HG03175 (cell line): ENCODE measurements at regions not wholly inside any gene's neighbourhood (a gene's known extent, or its start where the extent isn't known, plus 50 kb on each side); places are given as distances from the start of the nearest gene placed in this dataset.

Experiments
- ATAC-seq: cut with Tn5 transposase; IDR thresholded peaks from one replicate; pipeline ENCODE4 v1.9.1; 2021; ENCODE audit warnings: mild to moderate bottlenecking, moderate library complexity; ENCODE audit not compliant: unreplicated experiment

DNA sequence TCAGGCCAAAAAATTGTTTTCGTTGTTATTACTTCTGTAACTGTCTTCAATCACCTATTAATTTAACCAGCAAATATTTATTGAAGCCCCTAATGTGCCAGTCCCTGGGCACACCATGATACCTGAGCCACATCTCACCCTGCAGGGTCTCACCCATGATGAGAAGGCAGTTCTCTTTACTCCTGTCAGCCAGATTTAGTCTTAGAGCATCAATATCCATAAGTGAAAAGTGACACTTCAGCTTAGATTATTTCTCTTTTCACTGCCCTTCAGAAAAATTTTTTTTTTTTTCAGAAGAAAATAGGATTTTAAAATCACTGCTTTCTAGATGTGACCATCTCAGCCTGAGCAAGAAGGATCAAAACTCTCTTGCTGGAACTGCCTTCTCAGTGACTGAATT is 258.6 kb upstream of the NFE2L3 start:
- ATAC-seq = no peak

DNA sequence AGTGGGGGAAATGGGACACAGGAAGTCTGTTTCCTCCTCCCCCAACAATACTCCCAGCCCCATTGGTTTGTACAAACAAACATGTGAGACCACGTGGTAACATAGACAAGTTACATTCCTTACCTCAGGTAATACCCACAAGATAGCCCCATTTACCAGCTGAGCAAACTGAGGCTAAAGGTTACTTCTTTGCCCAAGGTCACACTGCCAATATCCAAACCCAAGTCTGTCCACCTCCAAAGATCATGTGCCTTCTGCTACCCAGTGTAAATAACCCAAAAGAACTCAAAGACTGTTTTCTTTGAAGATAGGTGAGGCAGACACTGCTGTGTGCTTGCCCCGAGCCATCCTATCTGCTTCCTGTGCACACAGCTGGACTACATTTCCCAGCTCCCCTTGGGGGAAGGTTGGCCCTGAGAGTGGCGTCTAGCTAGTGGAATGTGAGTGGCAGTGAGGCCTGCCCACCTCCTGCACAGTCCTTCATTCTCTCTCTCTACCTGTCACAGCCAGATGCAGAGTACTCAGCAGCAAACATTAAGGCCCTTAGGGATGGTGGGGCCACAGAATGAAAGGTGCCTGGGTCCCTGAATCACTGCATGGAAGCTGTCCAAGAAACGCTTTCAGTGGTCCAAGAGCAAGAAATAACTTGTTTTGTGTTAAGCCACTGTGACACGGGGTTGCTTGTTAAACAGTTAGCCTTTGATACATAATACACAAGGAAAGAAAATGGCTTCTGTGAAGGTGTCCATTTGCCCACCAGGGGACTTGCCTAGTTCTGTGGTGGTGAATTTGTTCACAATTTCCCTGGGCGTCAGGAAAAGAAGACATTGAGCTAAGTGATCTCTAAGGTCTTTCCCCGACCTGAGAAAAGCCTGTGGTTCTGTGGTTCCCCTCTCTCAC is 257.7 kb upstream of the NFE2L3 start:
- ATAC-seq = peak; percentile 72

DNA sequence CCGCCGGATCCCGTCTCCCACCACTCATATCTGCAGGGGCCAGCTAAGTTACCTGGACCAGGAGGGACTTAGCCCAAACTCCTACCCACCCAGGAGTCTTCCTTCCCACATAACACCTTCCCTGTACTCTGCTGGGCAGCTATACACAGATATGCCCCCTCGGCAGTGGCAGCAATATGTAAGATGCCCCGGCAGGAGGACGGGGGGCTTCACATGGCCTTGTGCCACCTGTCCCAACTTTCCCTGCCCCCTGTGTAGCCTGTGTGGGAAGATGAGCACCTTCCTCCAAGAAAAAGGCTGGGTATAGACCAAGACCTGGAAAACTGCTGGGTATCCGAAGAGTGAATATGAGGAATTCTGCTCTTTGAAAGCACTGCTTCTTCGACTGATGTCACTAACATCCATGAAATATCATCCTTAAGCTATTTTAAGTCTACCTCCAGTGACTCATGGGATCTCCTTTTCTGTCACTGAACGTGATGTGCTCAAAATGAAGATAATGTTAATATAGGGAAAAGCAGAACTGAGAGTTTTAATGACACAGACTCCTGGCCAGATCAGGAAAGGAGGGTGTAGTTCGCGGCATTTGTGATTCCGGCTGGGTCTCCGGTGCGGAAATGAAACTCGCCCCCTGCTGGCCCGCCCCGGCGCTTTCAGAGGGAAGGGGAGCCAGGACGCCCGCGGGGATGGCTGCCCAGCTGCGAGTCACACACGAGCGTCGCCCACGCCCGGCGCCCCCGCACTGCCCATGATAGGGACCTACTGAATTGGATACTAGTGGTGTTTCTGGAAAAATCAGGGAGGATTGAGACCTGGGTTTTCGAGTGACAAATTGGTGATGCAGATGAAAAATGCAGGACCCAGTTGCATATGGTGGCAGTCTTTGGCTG is 256.9 kb upstream of the NFE2L3 start:
- ATAC-seq = peak; percentile 70

DNA sequence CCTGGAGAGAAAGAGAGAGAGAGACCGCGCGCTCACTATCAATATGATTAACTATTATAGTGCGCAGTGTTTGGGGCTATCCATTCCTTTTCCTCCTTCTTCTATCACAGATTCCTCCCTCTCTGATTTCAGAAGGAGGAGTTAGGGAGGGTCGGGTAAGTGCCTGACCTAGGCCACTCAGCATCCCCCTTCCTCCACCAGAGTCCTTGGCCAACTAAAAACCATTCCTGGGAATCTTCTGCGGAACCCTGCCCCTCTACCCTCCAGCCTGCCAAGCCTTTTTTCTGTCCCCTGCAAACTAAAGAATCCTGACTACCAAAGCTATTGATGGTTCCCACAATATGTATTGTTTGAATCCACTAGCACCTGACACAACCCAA is 256.2 kb upstream of the NFE2L3 start:
- ATAC-seq = peak; percentile 2

DNA sequence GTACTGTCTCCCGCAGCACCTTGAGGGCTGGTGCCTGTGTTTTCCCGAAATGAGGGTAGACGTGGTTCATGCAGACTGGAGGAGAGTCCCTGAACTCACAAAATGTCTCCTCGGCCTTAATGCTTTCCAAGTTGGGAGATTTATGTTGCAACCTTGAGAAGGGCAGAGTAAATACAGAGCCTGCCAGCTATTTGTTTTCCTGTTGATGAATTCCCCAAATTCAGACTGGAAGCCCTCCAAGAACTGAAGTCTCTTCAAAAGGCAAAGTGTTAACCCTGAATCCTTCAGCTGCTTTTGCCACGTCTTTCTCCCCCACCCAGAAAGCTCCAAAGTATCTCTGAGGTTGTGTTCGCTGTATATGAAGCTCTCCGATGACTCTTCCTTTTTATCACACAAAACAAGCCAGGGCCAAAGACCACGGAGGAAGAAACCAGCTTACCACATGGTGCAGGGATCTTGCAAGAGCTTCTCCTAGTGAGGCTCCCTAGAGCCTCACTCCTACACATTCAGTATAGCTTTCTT is 254.7 kb upstream of the NFE2L3 start:
- ATAC-seq = no peak

DNA sequence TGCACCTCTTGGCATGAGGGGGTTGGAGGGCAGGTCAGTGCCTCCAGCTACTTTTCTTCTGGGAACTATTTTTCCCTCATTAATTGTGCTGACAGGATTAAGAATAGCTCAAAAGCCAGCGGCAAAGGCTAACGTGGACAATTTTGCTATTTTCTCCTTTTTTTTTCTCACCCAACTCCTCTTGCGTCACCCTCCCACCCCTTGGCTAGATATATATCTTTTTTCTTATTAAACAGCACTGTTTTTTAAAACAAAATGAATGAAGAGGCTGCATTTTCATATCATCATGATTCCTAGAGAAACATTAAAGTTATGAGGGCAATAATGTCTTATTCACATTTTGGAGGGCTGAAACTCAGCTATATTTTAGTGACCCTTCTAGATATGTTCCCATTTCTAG is 251.8 kb upstream of the NFE2L3 start:
- ATAC-seq = no peak

DNA sequence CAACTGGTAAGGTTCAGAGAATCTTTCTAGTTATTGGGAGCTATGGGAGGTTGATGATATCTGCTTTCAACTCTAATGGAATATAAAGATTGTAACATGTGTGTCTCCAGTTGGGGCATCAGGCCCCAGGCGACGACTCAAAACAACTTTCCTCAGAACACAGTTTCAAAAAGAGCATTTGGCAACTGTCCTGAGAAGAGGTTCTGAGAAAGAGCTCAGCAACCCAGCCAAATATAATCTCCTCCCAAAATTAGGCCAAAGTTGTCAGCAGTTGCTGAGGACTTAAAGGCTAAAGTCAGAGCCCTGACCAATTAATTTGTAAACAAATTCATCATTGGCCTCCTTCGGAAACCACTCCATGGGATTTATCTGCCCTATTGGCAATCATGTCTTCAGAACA is 251.1 kb upstream of the NFE2L3 start:
- no peak for ATAC-seq

DNA sequence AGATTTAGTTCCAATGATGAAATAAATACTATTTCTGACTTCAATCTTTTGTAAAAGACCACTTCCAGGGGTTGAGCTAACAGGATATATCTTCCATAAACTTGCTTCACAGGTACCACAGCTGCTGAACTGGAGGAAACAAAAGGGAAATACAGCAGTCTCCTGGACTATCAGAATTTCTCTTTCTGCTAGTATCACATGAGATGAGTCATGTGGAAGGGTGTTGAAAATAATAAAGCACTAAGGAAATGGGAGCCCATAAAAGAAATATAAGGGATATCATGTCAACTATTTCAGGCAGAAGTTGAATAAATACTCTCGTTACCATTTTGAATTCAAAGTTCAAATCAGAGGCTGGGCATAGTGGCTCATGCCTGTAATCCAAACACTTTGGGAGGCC is 250.3 kb upstream of the NFE2L3 start:
- ATAC-seq = no peak

DNA sequence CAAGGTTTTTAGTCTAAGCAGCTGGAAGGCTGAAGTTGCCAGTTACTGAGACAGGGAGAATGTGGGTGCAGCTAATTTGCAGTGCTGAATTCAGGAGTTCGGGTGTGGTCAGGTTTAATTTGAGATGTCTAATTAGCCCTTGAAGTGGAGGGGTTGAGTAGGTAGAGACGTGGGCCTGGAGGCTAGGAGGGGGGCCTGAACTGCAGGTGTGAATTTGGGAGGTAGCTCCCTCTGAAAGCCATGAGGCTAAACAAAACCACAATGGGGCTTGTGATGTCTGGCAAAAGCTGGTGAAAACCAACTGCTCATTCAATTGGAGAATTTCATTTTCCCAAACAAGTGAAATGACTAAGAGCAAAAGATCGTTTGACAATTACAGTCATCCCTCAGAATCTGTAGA is 246.0 kb upstream of the NFE2L3 start:
- no peak for ATAC-seq

DNA sequence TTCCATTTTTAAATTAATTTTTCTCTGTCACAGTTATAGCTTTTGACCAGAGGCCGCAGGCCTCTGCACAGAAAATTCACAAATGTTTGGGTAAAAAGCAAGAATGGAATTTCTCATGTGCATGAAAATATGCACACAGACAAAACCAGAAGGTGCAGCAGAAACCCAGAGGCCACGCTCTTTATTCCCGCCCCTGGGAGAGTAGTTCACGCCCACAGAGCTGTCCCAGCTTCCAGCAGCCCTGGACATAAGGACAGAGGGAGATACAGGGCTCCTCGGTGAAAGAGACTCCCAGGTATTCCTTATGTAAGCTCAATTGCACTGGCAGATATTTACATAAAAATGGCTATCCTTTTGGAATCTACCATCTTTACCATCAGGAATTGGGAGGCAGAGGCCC is 245.2 kb upstream of the NFE2L3 start:
- no peak for ATAC-seq

DNA sequence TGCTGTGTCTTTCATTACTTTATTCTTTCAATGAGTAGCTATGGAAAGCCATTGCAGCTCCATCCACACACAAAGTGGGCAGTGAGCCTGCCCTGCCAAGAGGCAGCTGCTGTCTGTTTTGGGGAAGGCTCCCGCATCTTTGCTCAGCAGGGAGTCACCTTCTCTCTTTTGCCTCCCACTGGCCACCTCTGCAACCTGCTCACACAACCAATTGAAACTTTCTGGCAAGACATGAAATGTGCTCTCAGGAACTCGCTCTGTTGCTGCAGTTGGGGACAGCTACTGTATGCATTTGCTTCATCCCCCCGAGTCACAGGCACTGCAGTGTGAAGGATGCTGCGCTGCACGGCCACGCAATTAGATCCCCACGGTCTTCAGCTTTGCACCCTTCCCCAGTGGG is 244.8 kb upstream of the NFE2L3 start:
- ATAC-seq = no peak

DNA sequence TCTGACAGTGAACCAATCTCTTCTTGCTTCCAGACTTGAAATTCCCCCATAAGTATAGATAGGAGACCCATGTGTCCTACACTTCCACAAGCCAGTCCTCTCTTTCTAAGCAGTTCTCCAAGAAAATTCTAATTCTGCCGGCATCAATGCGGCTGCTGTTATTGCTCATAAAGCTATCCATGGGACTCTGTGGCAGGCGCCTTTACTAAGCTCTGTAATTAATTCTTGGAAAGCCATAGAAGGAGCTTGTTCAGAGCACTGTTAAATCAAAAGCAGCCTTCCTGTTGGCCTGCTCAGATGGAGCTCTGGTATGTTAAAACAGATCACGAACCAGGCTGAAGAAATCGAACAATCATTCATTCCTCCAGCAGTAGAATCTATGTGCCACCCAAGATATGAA is 244.3 kb upstream of the NFE2L3 start:
- no peak for ATAC-seq

DNA sequence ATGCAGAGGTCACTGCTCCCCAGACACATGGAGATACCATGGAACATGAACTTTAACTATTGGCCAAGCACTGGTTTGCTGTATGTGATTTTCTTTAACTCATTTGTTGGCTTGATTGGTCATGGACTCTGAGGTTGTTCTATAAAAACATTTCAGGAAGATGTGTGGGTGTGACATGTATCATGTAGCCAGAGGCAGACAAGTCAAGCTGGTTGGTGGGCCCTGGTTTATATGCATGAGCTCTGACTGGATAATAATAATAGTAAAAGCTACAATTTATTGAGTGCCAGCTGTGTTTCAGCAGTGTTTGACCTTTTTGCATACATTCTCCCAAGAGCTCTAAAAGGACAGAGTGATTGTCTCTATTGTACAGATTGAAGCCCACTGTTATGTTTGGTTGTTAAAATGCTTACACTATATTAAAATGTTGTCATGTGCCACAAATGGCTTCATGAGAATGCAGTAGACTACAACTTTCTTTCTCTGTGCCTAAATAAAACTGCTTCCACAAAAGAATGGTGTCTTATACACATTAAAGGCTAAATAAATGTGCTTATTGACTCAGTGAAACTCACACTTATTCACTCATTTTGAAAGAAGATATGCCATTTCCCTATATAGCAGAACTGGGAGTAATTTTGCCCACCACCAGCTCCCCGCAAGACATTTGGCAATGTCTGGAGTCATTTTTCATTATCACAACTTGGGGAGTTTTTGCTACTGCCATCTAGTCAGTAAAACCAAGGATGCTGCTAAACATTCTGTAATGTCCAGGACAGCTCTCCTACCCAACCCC is 243.6 kb upstream of the NFE2L3 start:
- no peak for ATAC-seq

DNA sequence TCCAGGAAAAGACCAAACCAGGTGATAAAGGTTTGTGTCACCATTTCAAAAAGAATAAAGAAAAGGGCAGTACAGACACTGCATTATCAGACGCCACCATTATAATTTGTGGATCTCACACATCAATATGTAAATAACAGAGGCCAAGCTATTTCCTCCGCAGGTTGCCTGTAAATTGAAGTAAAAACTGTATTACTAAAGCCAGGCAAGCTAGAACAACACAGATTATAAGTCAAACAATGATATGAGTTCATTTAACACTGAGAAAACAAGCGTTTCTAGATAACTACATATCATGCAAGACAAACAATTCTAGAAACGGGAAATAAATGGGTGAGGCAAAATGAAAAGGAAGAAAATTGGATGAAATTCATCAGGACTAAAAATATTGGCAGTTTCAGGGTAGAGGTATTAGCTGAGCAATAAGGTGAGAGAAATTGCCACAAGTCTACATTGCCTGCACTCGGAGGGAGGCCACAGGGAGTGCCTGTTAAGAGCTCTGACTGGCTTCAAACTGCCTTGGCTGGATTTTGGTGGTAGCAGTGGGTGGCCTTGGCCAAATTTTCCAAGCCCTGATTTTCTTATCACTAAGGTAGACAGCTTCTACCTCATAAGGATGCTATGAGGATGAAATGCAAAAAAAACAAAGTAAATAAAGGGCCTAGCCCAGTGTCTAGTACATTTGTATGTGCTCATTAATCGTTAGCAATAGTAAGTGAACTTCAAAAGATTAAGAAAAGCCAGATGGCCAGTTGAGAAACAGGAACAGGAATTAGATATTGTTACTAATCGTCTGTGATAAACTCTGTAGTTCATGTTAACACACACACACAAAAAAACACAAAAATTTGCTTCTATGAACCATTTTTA is 240.0 kb upstream of the NFE2L3 start:
- ATAC-seq = no peak

DNA sequence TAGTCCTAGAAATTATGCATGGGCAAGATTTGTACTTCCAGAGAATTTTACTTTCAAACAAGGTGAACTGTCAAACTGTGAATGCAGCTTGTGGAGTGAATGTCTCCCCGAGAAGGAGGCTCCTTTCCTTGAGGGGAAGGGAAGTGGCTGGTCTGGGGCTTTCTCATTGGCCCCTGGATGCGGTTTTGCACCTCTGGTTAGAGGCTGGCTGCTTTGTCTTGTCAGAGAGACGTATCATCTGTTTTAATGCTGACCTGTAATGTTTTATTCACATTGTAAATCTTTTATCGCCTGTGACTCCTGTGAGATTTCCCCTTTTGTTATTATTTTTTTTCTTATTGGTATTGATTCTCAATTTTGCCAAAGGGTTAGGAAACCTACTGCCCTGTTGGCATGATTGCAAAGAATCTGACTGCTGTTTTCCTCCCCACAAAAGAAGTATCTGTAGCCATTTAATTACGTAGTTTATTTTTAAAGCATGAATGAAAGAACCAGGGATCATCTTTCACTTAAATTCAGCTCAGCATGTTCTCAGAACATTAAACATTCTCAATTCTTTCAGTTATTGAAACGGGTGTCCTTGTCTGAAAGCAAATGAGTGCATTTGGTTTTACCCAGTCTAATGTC is 238.3 kb upstream of the NFE2L3 start:
- no peak for ATAC-seq

DNA sequence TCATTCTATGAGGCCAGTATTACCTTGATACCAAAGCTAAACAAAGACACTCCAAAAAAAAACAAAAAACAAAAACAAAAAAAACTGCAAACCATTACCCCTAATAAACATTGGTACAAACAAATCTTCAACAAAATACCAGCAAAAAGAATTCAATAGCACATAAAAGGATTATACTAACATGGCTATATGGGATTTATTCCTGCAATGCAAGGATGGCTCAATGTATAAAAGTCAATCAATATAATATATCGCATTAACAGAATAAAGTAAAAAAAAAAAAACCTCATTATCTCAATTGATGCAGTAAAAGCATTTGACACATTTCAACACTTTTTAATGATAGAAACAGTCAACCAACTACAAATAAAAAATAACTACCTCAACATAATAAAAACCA is 233.3 kb upstream of the NFE2L3 start:
- ATAC-seq = no peak

DNA sequence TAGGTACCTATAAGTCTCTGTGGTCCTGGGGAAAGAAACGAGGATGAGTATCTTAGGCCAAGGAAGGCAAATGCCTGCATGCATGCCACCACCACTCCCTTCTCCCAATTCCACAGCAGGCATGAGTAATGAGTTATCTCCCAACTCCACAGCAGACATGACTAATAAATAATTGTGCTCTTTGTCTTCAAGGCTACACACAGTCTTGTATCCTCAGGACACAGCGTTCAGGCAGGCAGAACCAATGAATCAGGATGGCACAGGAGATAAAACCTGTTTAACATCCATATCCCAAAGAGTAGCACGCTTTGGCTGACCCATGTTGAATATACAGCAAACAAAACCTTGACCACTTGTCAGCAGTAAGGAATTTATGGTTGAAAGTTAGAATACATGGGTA is 229.7 kb upstream of the NFE2L3 start:
- no peak for ATAC-seq

DNA sequence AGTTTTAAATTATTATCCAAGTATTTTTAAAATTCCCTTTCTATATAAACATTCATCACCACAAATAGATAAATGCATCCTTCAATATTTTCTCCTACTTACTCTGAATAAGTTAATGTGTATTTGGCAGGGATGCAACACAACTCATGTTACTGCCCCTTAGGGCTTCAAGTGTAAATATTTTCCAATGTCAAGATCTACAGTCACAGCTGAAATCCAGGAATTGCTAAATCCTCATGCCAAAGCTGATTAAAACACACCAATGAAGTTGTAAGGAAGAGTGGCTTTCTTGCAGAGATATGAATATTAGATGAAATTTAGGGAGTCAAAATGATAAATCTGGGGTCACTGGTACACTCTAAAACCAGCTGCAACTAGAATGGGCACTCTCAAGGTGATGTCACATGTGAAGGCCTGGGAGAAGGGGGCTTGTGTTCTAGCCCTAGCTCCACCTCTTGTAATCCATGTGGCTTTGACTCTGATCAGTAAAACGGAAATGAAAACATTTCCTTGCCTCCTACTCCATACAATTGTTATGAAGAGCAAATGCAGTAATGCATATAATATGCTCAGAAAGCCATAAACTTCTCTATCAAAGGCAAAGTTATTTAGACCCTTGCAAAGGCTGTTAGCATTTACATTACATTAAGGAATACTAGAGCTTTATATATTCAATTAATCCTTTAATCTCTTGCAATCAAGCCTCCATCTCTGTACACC is 228.1 kb upstream of the NFE2L3 start:
- no peak for ATAC-seq

DNA sequence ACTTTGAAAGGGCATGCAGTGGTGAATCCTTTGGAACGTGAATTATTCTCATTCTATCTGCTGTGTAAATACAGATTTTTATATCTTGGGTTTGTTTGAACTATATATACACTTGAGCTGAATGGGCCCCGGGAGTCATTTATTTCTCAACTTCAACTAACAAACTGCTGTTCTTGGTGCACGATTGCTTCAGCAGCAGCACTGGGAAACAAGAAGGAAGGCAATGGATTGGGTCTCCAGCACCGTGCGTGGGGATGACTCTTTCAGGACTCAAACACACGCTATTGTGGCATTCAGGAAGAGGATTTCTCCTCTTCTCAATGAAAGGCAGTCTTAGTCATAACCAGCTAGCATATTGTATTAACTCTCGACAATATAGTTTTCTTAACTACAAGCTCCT is 226.0 kb upstream of the NFE2L3 start:
- ATAC-seq = no peak
